Right lung (tissue), 2 donors: ENCODE measurements at regions not wholly inside any gene's neighbourhood (a gene's known extent, or its start where the extent isn't known, plus 50 kb on each side); places are given as distances from the start of the nearest gene placed in this dataset.
A peak's percentile ranks its signal among the peaks of the same experiment; 100 is the strongest.

Experiments
- DNase-seq, 2 donors: peaks; one replicate each; pipeline ENCODE4 v3.0.0-alpha.2; 2013

GRCh38 chr4:3343358-3343757 lies 50.5 kb downstream of the RGS12 start:
- DNase-seq = no peak

GRCh38 chr4:3344104-3344503 lies 51.3 kb downstream of the RGS12 start:
- no peak for DNase-seq

- DNase-seq = no peak
These were observed 51.8 kb downstream of the RGS12 start for GRCh38 chr4:3344596-3344995.

DNA sequence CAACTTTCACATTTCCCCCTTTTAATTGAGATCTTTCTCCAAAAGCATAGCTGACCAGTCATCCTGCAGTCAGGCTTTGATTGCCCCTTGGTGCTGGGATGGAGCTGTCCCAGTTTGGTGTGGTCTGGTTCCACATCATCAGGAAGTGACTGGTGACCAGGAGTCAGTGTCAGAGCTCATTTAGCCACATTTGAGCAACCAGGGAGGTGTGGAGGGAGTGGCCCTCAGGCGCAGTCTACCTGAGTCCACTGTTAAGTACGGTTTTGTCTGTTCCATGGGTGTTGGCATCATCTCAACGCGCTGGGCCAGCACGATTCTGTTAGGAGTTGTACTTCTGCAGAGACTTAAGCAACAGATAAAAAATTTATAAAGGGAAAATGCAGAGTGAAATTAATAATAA lies 52.6 kb downstream of the RGS12 start:
- DNase-seq = no peak

DNA sequence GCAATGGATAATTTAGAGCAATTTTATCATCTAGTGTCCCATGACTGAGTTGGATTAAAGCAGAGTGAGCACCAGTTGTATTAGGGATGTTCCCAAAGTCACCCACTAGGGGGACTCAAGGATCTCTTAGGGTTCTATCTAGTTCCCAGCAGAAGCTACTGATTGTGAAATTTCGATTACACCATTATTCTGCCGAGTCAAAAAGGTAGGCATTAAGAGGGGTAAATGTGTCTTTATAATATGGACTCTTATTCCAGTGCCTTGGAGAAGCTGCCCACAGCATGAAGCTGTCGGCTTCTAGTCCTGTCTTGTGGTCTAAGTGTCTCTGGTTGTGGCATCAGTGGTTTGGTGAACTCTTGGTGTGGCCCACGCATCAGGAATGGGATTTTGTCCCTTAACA lies 53.3 kb downstream of the RGS12 start:
- peak; percentile 65 to 77 for DNase-seq

DNA sequence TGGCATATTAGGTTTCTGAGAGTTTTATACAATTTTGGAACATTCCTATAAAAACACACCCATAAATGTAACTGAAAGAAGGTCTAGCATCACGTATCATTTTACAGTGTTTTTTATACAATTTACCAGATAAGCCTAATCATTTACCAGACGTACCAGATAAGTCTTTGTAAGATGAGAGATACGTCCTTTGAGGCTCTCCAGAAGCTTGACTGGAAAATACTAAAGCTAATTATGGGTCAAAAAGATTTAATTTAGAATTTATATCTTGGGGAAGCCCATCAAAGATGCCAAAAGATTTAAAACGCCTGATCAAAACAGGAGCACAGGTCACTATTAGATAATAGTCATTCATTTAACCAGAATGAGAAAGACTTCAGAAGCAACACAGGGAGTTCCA lies 55.0 kb downstream of the RGS12 start:
- no peak for DNase-seq

DNA sequence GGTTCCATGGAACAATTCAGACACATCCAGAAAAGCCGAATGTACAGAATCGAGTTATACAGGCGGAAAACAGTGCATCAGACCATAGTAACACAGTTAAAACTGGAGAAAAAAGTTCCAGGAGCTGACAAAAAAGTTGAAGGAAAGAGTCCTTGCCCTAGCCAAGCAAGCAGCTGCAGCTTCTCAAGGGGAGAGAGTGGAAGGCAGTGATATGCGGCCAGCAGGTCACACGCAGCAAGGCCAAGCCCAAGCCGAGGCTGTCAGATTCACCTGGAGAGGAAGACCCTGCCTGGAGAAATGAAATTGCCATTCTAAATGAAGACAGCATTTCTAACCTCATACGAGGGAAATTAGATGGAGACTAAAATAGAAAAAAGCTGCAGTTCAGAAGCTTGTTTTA lies 55.8 kb downstream of the RGS12 start:
- DNase-seq = no peak

DNA sequence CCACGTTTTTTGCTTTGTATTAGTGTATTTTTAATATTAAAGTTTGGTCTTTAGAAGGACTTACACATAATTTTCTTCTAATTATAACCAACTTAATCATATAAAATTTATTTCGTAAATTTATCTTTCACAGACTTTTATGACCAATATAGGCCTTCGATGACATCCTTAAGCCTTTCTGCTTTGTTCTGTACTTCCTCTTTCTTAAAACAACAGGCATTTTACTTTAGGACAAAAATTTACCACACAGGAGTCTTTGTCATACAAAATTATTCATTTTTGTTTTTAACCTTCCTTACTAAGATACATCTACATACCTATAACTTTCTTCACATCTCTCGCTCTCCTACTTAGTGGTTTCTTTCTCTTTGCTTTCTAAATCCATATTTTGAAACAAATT lies 56.3 kb downstream of the RGS12 start:
- DNase-seq = no peak

DNA sequence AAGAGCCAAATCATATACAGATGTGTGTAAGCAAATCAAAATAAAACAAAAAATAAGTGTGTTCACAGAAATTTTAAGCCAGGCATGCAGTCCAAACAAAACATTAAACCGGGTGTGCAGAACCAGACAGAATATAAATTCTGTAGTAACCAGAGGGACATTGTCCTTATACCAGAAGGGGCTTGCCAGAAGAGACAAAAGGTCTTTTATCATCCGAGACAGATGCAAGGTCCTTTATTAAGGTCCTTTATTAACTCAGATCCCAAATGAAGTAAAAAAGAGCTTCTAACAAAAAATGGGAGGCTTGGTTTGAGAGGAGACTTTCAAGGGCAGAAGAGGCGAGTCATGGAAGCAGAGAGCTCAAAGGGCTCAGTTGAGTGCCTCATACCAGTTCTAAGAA lies 59.2 kb downstream of the RGS12 start:
- no peak for DNase-seq

GRCh38 chr4:3352505-3352904 lies 59.7 kb downstream of the RGS12 start:
- DNase-seq = no peak

DNA sequence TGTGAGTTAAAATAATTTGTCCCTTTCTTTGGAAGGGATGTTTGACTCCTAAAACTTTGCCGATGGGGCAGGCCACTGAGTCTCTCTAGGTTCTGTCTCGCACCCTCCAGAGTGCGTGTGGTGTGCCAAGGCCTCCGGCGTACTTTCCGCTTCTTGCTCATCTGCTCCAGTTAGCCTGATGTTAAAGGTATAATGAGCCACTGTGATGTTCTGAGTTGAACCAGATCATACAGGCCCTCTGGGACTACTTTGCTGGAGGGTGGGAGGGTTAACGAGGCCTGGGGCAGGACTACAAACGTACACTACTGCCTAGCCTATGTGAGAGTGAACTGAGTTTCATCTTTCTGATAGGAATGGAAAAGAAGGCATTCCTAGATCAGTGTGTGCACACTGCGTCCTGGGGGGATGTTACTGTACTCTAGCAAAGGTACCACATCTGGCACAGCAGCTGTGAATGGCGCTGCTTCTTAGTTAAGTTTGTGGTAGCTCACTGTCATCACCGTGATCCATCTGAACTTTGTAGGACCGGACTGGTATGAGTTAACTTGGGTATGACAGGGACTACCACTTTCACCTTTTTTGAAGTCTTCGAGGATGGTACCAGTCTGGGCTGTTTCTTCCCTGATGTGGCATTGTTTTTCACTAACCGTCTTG lies 60.2 kb downstream of the RGS12 start:
- no peak for DNase-seq

DNA sequence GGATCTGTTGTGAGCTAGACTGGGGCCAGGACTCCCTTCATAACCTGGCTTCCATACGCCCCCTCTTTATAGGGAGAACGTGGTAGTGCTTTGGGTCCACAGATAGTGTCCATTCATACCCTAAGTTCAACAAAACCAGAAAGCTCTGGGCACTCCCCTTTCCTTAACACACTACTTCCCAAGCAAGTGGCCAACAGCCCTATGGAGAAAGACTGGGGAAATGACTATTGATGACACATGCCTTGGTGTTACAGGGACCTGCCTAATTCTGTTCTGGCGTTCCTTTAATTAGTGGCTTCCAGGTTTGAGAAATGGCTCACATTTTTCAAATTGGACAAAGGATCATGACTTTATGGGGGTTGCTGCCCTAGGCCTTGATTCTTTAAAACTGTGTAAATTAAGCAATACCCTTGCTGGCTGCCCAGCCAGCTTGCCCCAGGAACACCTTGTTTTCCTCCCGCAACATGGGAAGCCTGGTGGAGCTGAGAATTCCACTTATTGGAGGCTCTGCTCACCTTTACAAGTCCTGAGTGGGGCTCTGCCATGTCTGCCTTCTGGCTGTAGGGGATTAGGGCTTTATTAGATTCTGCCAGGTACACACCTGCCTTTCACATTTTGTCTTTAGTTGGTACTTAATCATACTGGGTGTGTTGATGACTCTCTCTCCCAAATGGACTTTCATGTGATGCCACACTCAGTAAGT lies 61.1 kb downstream of the RGS12 start:
- DNase-seq = no peak

GRCh38 chr4:3354455-3354811 lies 61.6 kb downstream of the RGS12 start:
- no peak for DNase-seq

DNA sequence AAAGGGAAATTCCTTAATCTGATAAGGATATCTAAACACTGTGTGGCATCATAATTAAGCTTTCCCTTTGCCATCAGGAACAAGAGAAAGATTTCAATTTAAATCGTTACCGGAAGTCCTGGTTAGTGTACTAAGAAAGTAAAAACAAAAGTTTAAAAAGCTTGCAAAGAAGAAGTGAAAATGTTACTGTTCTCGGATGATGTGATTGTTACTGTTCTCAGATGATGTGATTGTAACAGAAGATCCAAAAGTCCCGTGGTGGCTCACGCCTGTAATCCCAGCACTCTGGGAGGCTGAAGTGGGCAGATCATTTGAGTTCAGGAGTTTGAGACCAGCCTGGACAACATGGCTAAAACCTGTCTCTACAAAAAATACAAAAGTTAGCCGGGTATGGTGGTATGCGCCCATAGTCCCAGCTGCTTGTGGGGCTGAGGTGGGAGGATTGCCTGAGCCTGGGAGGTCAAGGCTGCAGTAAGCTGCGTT lies 62.5 kb downstream of the RGS12 start:
- DNase-seq = no peak

DNA sequence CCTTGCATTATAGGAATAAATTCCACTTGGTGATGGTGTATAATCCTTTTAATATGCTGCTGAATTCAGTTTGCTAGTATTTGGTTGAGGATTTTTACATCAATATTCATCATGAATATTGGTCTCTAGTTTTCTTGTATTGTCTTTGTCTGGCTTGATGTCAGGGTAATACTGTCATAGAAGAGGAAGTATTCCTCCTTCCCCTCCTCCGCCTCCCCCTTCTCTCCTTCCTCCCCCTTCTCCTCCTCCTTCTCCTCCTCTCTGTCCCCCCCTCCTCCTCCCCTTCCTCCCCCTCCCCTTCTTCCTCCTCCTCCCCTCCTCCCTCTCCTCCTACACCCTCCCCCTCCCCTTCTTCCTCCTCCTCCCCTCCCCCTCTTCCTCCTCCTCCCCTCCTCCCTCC lies 65.8 kb downstream of the RGS12 start:
- no peak for DNase-seq

DNA sequence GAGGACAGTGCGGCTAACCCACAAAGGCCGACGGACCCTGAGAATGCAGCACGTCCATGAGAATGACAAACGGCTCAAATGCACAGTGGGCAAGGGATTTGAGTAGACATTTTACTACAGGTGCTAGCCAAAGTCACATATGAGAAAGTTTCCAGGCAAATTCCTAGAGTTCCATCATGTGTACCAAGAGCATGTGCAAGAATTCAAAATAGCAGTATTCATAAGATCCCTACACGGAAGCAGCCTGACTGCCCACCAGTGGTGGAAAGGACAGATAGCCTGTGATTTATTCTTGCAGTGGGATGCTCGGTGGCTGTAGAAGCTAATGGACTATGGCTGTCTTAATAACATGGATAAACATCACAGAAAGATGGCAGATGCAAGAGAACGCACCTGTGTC lies 68.0 kb downstream of the RGS12 start:
- DNase-seq = no peak

GRCh38 chr4:3361406-3361805 lies 68.6 kb downstream of the RGS12 start:
- DNase-seq = no peak

DNA sequence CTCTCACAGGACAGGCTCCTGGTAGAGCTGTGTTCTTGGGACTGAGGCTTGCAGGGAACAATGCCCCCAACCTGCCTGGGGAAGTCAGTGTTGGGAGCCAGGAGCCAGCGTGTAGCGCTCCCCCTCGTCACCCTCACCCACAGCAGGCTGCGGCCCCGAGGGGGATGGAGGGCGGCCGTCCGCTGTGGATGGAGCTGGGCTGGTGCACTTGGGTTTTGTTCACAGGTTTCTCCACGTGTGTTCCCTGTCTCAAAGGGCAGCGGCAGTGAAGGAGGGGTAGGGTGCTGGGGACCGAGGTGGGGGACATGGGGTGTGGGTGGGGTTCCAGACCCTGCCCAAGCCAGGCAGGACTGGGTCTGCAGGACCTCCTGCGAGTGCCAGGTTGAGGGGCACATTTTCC lies 69.1 kb downstream of the RGS12 start:
- DNase-seq = no peak

DNA sequence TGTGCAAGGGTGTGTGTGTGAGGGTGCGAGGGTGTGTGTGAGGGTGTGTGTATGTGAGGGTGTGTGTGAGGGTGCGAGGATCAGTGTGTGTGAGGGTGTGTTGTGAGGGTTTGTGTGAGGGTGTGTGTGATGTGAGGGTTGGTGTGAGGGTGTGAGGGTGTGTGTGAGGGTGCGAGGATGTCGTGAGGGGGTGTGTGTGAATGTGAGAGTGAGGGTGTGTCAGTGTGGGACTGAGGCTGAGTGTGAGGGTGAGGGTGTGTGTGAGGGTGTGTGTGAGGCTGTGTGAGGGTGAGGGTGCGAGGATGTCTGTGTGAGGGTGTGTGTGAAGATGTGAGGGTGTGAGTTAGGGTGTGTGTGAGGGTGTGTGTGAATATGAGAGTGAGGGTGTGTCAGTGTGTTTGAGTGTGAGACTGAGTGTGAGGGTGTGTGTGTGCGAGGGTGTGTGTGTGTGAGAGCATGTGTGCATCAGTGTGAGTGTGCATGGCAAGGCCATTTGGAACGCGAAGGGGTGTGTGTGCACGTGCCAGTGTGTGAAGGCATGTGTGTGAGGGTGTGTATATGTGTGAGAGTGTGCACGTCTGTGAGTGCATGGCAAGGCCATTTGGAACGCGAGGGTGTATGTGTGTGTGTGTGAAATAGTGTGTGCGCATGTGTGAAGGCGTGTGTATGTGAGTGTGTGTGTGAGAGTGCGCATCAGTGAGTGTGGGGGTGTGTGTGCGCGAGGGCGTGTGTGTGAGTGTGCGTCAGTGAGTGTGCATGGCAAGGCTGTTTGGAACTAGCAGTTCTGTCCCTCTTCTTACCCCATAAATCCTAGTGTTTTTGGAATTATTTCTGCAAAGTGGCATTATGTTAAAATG lies 69.8 kb downstream of the RGS12 start:
- DNase-seq = no peak

- no peak for DNase-seq
These were observed 70.8 kb downstream of the RGS12 start for GRCh38 chr4:3363411-3364141.

GRCh38 chr4:3364199-3364598 lies 71.4 kb downstream of the RGS12 start:
- no peak for DNase-seq

DNA sequence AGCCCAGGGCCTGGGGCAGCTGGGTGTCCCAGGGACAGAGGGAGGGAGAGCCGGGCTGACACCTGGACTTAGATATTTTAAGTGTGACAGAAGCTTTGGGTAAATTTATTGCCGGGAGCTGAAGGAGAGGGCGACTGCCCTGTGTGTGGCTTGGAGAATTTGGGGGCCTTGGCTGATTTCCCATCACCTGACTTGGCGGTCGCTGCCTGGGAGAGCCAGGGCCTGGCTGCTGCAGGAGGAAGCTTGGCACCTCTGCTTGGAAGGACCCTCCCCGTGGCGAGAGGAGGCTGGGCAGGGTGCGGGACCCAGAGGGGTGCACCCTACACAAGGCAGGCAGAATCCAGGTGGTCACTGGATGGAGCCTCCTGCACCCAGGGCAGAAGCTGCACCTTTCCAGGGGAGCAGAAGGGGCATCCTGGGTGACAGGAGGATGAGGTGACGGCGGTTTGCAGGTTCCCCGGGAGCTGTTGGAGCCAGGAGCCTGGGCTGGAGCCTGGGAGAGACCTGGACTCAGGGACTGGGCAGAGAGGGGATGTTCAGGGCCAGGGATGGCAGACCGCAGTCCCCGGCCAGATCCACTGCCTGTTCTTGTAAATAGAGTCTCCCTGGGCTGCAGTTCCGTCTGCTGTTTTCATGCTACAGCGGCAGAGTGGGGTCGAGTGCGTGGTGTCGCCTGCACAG lies 72.0 kb downstream of the RGS12 start:
- no peak for DNase-seq
